ENCODE measurements at regions not wholly inside any gene's neighbourhood (a gene's known extent, or its start where the extent isn't known, plus 50 kb on each side); places are given as distances from the start of the nearest gene placed in this dataset.
A peak's percentile ranks its signal among the peaks of the same experiment; 100 is the strongest.
"Not testable (repeated sequence)": the region's sequence is repeated elsewhere in the genome, so short reads cannot be mapped to it uniquely, and the experiment has no call there.

- DNase-seq (no peak), ATAC-seq (replicated peaks in 1 of 2) (peak in 1 of 2 donors; percentile 17)
- H3K36me3 Mint-ChIP-seq (ENCODE audit: insufficient read depth in 2 of 2): no peaks in the 10 kb centered on the region
- H3K27me3 Mint-ChIP-seq (ENCODE audit: low read depth): no peaks in the 10 kb centered on the region
- H3K4me3 Mint-ChIP-seq: no peak overlapping the region
- H3K27ac Mint-ChIP-seq: peak overlapping the region; percentile 84
- no peaks in the 10 kb centered on the region for H3K9me3 Mint-ChIP-seq
- peaks cover 24% of the 10 kb centered on the region for H3K4me1 Mint-ChIP-seq (ENCODE audit: low read depth)
These were observed 108.4 kb downstream of the GGTLC2 start for GRCh38 chr22:22752556-22753477.

- ATAC-seq (replicated peaks in 1 of 2) (peak; percentile 91 to 96), DNase-seq (peak; percentile 78 to 82)
- H3K27ac Mint-ChIP-seq: peak overlapping the region; percentile 84
- peaks cover 24% of the 10 kb centered on the region for H3K4me1 Mint-ChIP-seq (ENCODE audit: low read depth)
- H3K9me3 Mint-ChIP-seq: no peaks in the 10 kb centered on the region
- no peak overlapping the region for H3K4me3 Mint-ChIP-seq
- H3K36me3 Mint-ChIP-seq (ENCODE audit: insufficient read depth in 2 of 2): no peaks in the 10 kb centered on the region
- no peaks in the 10 kb centered on the region for H3K27me3 Mint-ChIP-seq (ENCODE audit: low read depth)
These were observed 109.3 kb downstream of the GGTLC2 start for GRCh38 chr22:22753526-22754267.

GRCh38 chr22:22754268-22754657 is 109.8 kb downstream of the GGTLC2 start:
- Mint-ChIP-seq H3K4me3 (no peak overlapping the region), H3K27ac (no peak overlapping the region), H3K4me1 (ENCODE audit: low read depth) (peaks cover 24% of the 10 kb centered on the region), H3K36me3 (ENCODE audit: insufficient read depth in 2 of 2) (no peaks in the 10 kb centered on the region), H3K27me3 (ENCODE audit: low read depth) (no peaks in the 10 kb centered on the region), H3K9me3 (no peaks in the 10 kb centered on the region)
- DNase-seq (no peak), ATAC-seq (replicated peaks in 1 of 2) (no peak)

DNA sequence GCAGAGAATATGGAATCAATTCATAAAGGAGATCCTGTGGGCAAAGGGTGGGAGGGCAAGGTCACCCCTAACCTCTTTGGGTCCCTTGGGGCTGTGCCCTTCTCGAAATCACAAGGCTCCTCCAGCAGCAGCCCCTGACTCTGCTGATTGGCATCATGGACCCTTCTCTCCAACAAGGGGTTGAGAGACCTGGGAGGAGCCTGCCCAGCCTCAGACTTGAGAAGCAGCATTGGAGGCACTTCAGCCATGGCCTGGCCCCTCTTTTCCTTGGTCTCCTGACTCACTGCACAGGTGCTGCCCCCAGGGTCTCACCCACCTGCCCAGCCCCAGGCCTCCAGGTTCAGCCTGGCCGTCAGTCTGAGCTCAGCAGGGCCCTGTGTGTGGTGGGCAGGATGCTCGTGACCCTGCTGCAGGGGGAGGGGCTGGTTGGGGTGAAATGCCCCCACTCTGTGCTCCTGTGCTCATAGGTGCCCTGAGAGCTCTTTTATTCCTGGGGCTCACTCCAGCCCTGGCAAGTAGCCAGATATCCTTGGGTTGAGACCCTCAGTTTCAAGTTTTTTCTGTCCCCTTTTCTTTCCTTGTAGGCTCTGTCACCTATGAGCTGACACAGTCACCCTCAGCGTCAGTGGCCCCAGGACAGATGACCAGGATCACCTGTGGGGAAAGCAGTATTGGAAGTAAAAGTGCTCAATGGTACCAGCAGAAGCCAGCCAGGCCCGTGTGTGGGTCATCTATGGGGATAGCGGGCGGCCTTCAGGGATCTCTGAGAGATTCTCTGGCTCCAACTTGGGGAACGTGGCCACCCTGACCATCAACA is 110.8 kb downstream of the GGTLC2 start:
- Mint-ChIP-seq H3K9me3 (no peaks in the 10 kb centered on the region), H3K27me3 (ENCODE audit: low read depth) (no peaks in the 10 kb centered on the region), H3K36me3 (ENCODE audit: insufficient read depth in 2 of 2) (no peaks in the 10 kb centered on the region), H3K4me1 (ENCODE audit: low read depth) (peaks cover 24% of the 10 kb centered on the region), H3K27ac (peak overlapping the region; percentile 29), H3K4me3 (no peak overlapping the region)
- DNase-seq (no peak), ATAC-seq (replicated peaks in 1 of 2) (no peak)

DNA sequence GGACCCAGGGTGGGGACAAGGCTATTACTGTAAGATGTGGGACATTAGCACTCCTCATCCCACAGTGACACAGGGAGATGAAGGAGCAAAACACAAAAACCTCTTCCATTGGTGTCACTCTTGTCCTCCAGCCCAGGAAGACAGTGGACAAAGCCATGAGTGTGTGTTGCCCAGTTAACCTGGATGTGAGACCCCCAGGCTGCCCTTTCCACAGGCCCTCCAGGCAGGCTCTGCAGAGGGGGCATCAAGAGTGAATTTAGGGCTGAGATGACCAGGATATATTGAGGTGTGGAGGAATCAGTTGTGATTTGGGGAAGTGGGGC is 111.3 kb downstream of the GGTLC2 start:
- Mint-ChIP-seq H3K27ac (no peak overlapping the region), H3K36me3 (ENCODE audit: insufficient read depth in 2 of 2) (no peaks in the 10 kb centered on the region), H3K27me3 (ENCODE audit: low read depth) (no peaks in the 10 kb centered on the region), H3K4me1 (ENCODE audit: low read depth) (peaks cover 24% of the 10 kb centered on the region), H3K9me3 (no peaks in the 10 kb centered on the region), H3K4me3 (no peak overlapping the region)
- no peak for DNase-seq
- ATAC-seq (replicated peaks in 1 of 2): no peak

DNA sequence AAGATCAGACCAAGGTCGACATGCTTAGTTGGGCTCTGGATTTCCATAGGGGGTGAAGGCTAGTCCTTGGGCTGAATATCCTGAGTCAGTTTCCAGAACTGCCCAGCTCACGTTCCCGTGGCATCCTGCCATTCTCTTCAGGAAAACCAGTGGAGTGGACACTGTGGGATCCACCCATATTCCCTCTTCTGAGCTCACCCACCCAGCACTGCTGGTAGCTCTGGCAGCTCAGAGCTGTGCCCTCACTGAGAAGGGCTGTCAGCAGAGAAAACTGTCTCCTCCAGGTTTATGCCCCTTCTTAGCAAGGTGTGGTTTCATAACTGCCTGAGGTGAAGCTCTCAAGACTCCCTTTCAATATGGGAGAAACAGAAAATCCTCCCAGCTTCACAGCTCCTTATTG is 111.7 kb downstream of the GGTLC2 start:
- Mint-ChIP-seq H3K9me3 (no peaks in the 10 kb centered on the region), H3K36me3 (ENCODE audit: insufficient read depth in 2 of 2) (no peaks in the 10 kb centered on the region), H3K27ac (no peak overlapping the region), H3K4me1 (ENCODE audit: low read depth) (peaks cover 24% of the 10 kb centered on the region), H3K27me3 (ENCODE audit: low read depth) (no peaks in the 10 kb centered on the region), H3K4me3 (no peak overlapping the region)
- DNase-seq (no peak), ATAC-seq (replicated peaks in 1 of 2) (no peak)

DNA sequence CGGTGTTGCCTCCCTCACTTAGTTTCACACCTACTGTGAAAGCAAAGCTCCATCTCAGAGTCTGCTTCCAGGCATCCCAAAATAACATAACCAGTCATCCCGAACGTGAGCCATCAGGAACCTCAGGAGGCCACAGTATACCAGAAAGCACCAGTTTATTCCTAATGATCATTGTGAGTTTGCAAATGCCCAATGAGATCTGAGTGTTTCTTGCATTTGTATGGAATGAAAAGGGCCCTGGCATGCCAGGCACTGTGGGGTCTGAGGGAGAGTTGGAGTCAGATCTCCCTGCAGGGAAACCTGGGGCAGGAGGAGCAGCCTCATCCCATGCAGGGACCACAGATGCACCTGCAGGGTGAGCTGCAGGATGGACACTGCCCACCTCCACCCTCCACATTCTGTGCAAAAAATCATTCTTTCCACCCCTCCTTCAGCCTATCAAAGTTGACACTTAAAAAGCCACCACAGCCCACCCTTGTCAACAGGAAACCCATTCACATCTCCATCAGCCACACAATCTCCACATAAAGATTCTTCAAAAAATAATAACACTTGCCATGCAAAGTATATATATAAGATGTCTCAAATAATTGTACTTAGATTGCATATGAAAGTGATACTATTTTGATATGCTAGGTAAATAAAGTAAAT is 112.3 kb downstream of the GGTLC2 start:
- H3K4me1 Mint-ChIP-seq (ENCODE audit: low read depth): peaks cover 24% of the 10 kb centered on the region

GRCh38 chr22:22758101-22758807 is 113.8 kb downstream of the GGTLC2 start:
- Mint-ChIP-seq H3K27ac (peak overlapping the region; percentile 75), H3K4me1 (ENCODE audit: low read depth) (peaks cover 22% of the 10 kb centered on the region), H3K4me3 (peak overlapping the region in 1 of 2 donors; percentile 16)
- not testable (repeated sequence) for H3K9me3 Mint-ChIP-seq; ATAC-seq (replicated peaks in 1 of 2); DNase-seq; H3K27me3 Mint-ChIP-seq (ENCODE audit: low read depth); H3K36me3 Mint-ChIP-seq (ENCODE audit: insufficient read depth in 2 of 2)

More for the DNA sequence above, 112.3 kb downstream of the GGTLC2 start:
- H3K27me3 Mint-ChIP-seq (ENCODE audit: low read depth); ATAC-seq (replicated peaks in 1 of 2); H3K36me3 Mint-ChIP-seq (ENCODE audit: insufficient read depth in 2 of 2); DNase-seq; H3K4me3 Mint-ChIP-seq; H3K9me3 Mint-ChIP-seq; H3K27ac Mint-ChIP-seq: not testable (repeated sequence)

DNA sequence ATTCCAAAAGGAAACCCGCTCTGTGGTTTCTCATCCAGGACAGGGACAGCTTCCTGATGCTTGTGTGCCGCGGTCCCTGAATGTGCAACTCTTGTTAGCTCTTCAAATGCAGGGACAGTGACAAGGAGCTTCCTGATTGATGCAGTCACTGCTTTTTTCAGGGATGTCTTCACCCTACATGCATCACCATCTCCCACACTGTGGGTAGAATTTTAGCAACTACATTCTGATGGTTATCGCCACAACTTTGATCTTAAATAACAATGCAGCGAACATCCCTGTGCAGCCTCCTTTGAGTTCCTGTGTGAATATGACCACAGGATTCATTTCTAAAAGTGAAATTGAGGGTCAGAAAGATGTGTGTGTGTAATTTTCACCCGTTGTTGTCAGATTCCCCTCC is 115.0 kb downstream of the GGTLC2 start:
- ATAC-seq (replicated peaks in 1 of 2): no peak
- no peak for DNase-seq
- Mint-ChIP-seq H3K27ac (no peak overlapping the region), H3K4me1 (ENCODE audit: low read depth) (peaks cover 10% of the 10 kb centered on the region), H3K36me3 (ENCODE audit: insufficient read depth in 2 of 2) (no peaks in the 10 kb centered on the region), H3K4me3 (peak overlapping the region in 1 of 2 donors; percentile 19), H3K27me3 (ENCODE audit: low read depth) (no peaks in the 10 kb centered on the region), H3K9me3 (no peaks in the 10 kb centered on the region)

DNA sequence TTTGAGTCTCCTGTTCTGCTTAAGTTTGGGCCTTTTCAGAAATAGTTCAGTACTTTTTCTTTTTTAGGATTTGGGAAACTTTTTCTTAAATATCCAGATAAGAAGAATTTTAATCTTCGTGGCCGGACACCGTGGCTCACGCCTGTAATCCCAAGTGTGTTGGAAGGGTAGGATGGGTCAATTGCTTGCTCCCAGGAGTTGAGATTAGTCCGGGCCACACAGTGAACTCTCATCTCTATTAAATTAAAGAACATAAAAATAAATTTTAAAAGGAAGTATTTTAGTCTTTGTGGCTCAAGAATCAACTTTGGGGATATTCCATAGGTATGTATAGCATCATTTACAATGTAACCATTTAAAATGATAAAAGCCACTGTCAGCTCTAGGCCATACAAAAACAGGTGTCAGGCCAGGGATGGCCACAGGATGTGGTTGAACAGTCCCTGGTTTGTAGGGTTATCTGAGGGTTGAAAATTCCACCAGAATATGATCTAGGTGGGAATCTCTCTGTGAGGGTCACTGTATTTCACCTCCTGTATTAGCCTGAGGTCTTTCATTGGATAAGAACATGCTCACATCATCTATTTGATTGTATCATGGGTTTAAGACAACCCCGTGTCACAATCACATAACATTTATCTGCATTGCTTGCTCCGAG is 115.6 kb downstream of the GGTLC2 start:
- ATAC-seq (replicated peaks in 1 of 2) (no peak), DNase-seq (no peak)
- Mint-ChIP-seq H3K4me1 (ENCODE audit: low read depth) (peaks cover 10% of the 10 kb centered on the region), H3K9me3 (no peaks in the 10 kb centered on the region), H3K4me3 (peak overlapping the region in 1 of 2 donors; percentile 19), H3K36me3 (ENCODE audit: insufficient read depth in 2 of 2) (no peaks in the 10 kb centered on the region), H3K27me3 (ENCODE audit: low read depth) (no peaks in the 10 kb centered on the region), H3K27ac (no peak overlapping the region)

GRCh38 chr22:22761606-22761962 is 117.2 kb downstream of the GGTLC2 start:
- no peak overlapping the region for H3K4me3 Mint-ChIP-seq
- no peak overlapping the region for H3K27ac Mint-ChIP-seq
- ATAC-seq (replicated peaks in 1 of 2) (no peak), DNase-seq (no peak)
- H3K4me1 Mint-ChIP-seq (ENCODE audit: low read depth): peaks cover 9% of the 10 kb centered on the region
- peaks cover 5% of the 10 kb centered on the region for H3K27me3 Mint-ChIP-seq (ENCODE audit: low read depth)
- no peaks in the 10 kb centered on the region for H3K9me3 Mint-ChIP-seq
- no peaks in the 10 kb centered on the region for H3K36me3 Mint-ChIP-seq (ENCODE audit: insufficient read depth in 2 of 2)

Data from activated T-cell treated with anti-CD3 and anti-CD28 coated beads, Interleukin-2, amount 50 U/mL, for 72 hours (primary cell).